UCSD-AML1 (cell line): ENCODE measurements at regions not wholly inside any gene's neighbourhood (a gene's known extent, or its start where the extent isn't known, plus 50 kb on each side); places are given as distances from the start of the nearest gene placed in this dataset.

Experiments
- DNase-seq: peaks from one replicate; lab custom pipeline; 2025; ENCODE audit not compliant: unreplicated experiment; lab: John Stamatoyannopoulos, UW

DNA sequence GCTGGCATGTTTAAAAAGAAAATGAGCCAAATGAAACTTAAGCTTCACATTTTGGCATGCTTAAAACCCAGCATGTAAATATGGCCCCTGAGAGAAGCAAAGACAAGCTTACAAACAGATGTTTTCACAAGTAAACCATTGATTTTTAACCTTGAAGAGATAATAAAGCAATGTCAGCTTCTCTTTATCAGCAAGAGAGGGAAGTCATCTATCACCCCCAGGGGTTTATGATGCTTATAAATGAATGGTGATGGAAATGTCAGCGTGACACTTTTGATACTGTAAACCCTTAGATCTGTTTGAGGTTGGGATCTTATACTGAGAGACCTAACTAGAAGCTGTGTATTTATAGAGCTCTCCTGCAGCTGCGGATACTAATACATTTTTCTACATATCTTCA, 471.3 kb downstream of the PLA2G4A start:
- no peak for DNase-seq

DNA sequence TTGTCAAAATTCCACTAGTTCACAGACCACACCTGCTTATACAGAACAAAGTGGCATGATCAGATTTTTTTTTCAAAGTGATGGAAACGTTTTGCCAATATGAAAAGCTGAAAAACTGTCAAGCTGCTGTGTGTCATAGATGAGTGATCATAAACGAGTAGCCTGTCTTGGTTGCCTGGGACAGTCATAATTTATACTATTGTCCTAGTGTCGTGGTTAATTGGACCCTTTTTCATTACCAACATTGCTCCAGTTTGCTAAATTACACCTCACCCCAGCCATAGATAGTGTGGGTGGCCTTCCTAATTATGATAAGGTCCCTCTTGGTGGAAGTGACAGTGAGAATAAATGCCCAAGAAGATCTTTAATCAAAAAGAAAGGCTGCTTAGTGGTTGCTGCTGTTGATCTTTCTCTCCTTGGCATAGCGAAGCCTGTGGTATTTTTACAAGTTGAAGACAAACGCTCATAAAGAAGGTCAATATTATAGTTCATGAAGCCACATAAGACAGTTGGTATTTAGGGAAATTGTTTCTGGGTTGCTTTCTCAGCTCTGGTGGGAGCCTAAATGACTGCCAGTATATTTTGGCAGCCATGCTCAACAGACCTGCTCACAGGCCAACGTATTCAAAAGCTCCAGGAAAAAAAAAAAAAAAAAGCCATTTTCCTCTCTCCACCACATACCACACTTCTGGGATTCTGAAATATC, 478.1 kb downstream of the PLA2G4A start:
- no peak for DNase-seq

DNA sequence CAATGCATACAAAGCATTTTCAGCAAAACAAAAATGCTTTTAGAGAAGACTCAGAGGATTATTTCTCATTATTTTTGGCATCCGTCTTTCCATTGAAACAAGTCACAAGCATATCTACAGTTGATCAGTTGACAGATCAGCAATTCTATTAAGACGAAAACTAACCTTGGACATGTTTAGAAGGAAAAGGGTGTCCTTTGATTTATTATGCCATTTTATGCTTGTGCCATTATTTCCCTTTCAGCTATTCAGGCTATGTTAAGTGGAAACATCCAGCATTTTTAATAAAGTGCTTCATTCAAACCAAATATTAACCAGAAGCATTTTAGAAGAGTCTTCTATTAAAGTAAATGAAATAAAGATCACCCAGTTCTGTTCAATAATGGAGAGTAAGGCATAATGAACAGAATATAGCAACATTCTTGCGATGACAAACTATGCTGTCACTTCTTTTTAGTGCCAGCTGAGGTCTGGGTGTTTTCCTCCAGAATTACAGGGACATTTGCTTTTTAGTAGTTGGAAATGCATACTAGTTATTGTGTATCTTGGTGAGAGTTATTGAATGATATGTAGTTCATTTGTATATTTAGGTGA, 481.4 kb downstream of the PLA2G4A start:
- no peak for DNase-seq

DNA sequence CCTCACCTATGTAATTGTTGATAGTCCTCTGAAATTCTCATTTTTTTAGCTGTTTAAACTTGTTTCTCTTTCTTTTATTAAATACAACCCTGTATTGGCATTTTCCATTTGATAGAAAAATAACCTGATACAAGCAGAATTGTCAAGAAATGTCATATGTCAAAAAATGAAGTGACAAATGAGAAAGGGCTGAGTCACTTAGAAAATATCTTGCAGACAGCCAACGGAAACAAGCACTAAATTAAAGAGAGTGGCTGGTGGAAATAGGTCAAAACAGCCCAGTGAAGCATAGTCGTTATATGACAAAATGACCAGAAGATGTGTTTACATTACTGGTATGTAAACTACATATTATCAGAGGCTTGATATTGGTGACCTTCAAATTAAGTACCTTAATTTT, 484.4 kb downstream of the PLA2G4A start:
- no peak for DNase-seq

DNA sequence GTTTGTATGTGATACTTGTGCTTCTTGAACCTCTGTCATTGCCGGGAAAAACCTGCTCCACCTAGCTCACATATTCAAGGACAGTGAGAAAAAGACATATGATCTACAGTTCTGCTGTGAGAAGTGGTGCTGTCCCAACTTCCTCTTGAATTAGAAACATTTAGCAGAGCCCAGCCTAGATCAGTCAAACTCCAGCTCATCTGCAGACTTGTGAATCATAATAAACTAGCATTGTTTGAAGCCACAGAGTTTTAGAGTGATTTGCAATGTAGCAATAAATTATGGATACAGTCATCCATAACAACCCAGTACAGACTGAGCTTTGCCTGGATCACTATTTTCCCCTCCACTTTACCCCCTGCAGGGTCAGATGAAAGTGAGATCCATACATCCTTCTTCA, 497.8 kb downstream of the PLA2G4A start:
- no peak for DNase-seq

DNA sequence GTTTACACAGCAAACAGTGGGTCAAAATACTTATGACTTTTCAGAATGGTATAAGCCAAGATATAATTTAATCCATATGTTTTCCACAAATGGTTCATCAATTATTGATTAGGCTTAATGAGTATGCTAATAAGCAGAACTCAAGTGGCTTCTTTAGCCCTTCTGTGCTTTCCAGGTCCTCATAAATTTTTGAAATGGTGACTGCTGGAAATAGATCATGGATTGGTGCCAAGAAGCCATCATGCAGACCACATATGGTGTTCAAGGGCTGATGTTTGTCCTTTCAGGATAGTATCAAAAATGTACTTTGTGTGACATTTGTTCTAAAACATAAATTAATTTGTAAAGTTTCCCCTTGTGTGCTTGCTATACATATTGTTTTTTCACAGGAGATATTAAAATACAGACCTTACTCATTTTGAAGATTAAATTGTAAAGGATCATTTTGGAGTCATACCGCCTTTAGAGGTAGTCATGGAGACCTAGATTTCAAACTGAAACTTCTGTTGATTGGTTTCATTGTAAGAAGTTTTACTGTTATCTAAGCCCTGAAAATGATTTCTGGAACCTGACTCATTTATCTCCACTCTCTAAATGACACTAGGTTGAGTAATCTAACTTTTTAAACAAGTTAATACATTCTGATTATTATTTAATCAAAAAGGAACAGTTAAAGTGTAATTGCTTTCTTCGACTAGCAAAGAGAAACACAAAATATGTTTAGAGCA, 507.9 kb downstream of the PLA2G4A start:
- no peak for DNase-seq

DNA sequence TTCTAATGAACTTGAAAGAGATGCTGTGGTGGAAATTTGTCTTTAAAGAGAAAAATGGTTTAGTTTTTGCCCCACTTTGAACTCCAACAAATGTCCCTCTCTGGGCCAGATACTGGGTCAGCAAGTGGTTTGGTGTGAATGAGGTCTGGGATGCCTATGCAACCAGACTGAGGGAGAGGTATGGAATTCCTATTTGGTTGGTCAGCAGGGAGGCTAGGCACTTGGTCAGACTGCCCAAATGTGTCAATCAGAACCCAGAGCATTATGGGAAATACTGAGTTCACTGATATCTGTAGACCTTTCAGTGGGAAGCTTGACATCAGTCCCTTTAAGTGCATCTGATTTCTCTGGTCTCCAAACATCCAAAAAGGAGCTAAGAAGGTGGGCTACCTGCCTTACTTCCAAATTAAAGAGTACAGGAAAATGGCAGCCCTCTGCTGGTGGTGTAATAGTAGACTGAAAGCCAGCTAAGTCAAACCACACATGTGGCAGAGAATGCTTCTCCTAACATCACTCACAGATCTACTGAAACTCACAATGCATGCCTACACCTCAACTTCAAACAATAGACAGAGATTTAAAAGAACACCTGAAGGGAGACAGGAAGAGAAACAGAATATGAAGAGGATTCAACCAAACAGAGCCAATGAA, 510.1 kb downstream of the PLA2G4A start:
- no peak for DNase-seq

DNA sequence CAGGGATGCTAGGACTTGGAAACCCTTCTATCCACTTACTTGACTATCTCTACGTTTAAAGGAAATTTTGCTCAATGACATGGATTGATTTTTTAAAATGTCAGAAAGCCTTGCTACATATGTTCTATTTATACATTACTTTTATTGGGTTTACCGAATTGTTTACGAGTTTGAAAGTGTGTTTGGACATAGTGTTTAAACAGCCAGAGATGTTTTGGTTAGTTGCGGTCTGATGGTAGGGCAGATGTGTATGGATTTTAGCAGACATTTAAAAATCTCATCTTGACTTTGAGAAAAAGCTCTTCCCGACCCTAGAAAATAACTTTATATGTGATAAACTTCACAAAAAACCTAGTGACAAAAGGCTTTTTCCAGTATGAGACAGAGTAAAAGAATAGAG, 513.7 kb downstream of the PLA2G4A start:
- no peak for DNase-seq

DNA sequence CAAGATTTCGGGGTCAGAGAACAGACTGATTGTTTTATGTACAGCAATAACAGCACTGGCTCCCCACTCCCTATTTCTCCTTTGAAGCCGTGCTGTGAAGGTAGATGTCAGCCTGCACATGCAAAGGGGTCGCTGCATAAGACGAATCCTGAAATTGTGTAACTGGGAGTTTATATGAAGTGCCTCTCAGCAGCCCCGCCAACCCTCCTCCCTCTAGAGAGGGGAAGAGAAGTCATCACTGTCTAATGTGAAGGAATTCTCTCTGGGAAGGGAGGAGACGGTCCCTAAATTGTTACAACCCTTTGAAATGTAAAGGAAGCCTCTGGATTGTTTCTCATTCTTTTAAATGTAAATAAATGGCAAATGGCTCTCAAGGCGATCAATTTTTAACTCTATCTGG, 545.3 kb downstream of the PLA2G4A start:
- DNase-seq = no peak

DNA sequence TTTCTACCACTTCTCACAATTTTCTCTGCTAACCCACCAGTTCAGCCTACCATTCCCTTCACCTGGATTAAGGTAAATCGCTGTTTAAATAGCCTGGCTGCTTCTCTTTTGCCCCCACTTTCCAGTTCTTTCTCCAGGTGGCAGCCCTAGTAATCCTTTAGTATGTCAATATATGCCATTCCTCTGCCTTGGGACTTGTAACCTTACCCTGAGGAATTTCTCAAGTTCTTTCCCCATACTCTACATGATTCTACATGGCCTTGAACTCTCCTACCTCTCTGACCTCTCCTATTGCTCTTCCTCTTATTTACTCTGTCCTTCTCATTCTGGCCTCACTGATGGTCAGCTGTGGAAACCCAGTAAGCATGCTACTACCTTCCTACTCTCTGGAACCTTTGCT, 546.0 kb downstream of the PLA2G4A start:
- no peak for DNase-seq

DNA sequence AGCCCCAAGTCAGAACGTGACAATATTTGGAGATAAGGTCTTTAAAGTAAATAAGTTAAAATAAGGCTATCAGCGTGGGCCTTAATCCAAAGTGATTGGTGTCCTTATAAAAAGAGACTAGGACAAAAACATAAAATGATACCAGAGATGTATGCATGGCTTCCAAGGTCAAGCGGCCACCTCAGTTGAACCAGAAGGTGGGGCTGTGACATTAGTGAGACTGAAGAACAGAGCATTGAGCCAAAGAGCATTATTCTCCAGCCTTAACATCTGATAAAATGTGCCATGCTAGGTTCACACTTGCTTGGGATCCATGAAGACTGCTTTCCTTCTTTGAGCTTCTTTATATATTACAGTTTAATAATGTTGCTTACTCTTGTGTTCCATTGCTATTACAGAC, 554.6 kb downstream of the PLA2G4A start:
- DNase-seq = no peak

DNA sequence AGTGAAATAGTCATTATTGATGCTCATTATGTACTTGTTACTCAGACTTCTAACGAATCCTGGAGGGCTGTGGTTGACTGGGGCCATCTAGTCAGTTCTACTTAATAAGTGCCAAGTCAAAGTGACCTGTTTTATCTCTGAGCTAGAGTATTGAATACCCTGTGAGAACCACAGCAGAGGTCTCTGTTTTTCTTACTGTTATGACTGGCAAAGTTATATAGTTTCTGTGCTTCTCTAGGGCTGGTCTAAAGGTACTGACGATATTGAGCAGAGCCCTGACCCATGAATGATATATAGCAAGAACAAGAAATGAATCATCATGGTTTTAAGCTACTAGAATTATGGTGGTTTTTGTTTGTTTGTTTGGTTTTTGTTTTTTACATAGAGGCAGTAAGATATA, 555.8 kb downstream of the PLA2G4A start:
- DNase-seq = no peak

DNA sequence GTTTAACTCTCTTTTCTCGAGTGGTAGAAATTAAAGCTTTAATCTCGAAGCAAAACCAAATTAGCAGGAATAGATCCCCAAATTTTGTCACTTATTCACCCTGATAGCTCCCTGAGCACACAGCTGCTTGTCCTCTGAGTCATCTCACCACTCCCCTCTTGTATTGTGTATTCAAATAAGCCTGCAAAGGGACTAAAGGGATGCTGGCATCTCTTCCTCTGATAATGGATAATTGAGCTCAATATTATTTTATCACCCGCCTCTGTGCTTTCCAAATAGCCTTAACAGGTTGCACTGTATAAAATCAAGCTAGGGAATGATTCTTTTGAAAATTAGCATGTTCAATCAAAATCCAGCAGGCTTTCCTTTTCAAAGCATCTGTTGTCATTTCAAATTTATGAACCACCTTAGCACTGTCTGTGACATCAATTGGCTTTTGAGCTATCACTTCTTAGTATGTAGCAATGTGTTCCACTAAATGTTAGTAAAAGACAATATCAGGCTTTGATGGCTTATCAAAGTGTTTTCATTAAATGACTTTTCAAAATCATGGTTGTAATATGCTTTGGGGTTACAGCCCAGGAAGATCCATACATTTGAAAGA, 561.6 kb downstream of the PLA2G4A start:
- no peak for DNase-seq

DNA sequence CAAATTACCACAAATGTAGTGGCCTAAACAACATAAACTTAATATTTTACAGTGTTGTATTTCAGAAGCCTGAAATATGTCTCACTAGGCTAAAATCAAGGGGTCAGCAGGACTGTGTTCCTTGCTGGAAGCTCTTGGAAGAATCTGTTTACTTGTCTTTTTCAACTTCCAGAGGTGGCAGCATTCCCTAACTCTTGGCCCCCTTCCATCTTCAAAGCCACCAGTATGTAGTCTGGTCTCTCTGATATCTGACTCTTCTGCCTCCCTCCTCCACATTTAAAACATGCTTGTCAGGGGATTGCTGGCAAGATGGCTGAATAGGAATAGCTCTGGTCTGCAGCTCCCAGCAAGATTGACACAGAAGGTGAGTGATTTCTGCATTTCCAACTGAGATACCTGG, 567.5 kb downstream of the PLA2G4A start:
- DNase-seq = no peak

DNA sequence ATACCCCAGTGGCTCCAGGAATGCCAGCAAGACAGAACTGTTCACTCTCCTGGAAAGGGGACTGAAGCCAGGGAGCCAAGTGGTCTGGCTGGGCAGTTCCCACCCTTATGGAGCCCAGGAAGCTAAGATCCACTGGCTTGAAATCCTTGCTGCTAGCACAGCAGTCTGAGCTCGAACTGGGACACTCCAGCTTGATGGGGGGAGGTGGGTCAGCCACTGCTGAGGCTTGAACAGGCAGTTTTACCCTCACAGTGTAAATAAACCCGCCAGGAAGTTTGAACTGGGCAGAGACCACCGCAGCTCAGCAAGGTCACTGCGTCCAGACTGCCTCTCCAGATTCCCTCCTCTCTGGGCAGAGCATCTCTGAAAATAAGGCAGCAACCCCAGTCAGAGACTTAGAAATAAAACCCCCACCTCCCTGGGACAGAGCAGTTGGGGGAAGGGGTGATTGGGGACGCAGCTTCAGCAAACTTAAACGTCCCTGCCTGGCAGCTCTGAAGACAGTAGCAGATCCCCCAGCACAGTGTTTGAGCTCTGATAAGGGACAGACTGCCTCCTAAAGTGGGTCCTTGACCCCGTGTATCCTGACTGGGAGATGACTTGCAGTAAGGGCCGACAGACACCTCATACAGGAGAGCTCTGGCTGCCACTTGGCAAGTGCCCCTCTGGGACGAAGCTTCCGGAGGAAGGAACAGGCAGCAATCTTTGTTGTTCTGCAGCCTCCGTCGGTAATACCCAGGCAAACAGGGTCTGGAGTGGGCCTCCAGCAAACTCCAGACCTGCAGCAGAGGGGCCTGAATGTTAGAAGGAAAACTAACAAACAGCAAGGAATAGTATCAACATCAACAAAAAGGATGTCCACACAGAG, 568.4 kb downstream of the PLA2G4A start:
- peak; percentile 3 for DNase-seq

DNA sequence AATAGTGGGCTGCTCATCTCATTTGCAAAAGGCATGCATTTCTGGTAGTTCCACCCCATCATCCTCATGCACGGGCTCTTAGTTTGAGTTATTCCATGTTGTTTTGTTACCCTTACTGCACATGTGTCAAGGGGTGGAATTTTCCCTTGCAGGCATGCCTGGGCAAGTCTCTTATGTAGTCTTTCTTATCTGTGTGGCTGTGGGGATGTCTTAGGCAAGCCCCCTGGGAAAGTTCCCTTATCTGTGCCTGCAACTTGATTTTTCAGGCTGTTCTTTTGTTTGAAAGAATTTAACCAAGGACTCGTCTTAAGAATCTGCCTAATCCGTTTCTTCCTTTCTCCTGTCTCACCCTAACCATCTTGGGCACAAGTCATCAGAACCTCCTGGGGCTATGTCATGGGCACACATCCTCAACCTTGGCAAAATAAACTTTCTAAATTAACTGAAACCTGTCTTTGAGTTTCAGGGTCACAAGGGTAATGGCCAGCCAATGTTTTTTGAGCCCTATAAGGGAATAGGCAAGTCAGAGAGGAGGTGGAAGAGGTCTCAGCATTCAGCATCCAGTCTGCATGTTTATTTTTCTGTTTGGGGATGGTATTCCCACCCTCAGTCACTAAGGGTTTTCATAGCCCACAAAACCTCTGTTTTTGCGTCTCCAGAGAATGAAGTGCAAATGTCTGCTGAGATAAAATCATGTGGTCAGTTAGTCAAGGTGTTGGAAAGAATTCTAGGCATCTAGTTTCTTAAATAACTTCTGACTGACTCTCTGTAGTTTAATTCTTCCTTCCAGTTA, 579.7 kb downstream of the PLA2G4A start:
- DNase-seq = peak; percentile 1

DNA sequence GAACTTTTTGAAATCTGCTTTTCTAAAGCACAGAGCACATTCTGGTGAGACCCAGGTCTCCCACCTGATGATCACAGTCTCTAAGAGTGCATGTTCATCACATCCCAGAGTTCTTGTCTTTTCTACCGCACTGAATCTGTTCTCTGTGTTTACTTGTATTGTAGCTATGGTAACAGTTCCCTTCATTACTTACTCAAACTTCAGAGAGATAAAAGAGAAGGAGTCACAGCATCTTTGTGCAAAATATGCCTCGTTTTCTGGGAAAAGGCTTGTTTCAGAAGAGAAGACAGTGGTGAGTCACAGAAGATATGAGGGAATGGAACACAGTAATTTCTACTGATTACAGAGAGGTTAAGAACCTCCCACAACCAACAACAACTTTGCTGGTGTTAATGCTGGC, 580.6 kb downstream of the PLA2G4A start:
- DNase-seq = no peak

DNA sequence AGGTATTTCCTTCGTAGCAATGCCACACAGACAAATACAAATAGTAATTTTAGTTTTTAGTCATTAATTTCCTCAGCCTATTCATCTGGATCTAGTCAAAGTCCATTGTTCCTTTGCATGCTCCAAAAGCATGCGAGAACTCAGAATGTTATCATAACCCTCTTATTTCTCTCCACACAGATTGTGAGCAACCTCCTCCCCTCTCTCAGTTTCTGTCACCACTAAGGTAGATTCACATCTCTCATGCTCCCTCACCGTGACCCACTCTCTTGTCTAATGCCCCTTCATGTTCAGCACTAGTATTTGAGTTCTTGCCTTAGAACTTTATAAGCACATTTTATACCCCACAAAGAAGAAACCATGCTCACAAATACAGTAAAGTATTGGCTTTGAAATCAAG, 582.4 kb downstream of the PLA2G4A start:
- DNase-seq = no peak

DNA sequence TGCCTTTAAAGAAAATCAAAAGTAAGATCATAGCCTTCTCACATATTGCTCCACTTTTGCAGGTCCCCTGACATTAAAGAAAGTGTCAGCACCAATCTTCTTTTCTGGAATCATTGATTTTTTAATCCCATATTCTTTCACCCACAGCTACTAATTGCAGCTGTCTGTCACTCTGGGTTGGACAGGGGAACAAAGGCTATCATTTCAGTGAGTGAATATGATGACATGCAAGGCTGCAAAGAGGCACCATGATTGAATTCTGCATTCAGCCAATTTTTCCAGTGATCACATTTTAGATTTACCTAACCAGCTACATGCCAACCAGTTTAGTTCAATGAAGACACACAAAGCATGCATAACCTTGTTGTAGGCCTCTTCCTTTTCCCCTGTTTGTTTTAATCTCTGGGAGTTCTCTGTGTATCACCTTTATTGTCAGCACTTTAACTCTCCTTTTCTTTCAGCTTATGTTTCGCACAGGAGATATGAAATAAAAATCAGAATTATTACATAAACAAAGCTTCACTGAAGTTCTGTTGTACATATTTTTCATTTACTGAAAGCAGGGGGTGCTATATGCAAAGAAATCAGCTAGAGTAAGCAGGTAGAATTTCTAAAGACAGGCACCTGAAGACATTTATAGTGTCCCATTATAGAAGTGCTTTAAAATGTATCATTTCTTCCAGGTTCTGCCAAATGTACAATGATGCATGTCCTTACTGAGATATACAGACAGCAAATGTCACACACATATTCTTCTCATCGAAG, 584.8 kb downstream of the PLA2G4A start:
- no peak for DNase-seq
